Activated CD4-positive, alpha-beta T cell treated with anti-CD3 and anti-CD28 coated beads, Interleukin-2, Interleukin-4, amounts not matched to agents 100 ng/mL and 50 ng/mL, durations not matched to agents 16 hours and 8 hours (primary cell): ENCODE measurements at regions not wholly inside any gene's neighbourhood (a gene's known extent, or its start where the extent isn't known, plus 50 kb on each side); places are given as distances from the start of the nearest gene placed in this dataset.

Experiments
- DNase-seq: peaks from one replicate; pipeline ENCODE4 v3.0.0-alpha.2; 2020; ENCODE audit warnings: low spot score

DNA sequence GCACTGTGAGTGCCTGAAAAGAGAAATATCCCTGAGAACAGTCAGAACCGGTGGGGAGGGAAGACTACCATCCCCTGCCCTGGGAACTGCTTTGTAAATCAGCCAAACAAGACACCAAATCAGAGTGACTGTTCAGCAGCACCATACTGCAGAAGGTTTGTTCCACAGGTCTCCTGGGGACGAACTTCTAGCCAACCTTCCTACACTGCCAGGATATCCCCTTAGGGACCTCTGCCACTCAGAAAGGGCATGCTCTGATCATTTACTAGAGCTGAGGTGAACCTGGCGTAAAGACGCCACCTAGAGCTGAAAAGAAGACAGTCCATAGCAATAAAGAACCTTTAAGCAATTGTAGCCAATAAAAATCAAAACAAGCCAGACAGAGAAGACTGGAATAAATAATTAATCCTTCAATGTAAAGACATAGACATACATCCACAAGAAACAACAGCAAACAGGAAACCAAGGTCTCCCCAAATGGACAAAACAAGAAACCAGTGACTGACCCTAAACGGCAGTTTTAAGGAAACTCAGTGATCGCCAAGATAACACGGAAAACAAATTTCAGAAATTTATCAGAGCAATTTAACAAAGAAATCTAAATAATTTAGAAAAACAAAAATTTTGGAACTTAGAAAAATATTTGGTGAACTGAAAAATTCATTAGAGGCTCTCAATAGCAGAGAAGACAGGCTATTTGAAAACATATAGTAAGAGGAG lies 228.1 kb upstream of the AMIGO2 start:
- peak; percentile 80 for DNase-seq

DNA sequence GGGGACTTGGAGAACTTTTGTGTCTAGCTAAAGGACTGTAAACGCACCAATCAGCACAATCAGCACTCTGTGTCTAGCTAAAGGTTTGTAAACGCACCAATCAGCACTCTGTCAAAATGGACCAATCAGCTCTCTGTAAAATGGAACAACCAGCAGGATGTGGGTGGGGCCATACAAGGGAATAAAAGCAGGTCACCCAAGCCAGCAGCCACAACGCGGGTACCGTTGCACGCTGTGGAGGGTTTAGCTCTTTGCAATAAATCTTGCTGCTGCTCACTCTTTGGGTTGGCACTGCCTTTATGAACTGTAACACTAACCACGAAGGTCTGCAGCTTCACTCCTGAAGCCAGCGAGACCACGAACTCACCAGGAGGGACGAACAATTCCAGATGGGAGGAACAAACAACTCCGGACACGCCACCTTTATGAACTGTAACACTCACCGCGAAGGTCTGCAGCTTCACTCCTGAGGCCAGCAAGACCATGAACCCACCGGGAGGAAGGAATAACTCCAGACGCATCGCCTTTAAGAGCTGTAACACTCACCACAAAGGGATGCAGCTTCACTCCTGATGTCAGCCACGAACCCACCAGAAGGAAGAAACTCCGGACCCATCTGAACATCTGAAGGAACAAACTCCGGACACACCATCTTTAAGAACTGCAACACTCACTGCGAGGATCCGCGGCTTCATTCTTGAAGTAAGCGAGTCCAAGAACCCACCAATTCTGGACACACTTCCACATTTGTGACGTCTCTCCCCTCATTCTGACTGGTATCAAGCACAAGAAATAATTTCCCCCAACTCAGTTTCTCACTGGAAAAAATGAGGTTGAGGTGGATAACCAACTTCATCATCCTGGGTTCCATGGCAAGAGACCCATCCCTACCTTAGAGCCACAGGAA lies 227.3 kb upstream of the AMIGO2 start:
- peak; percentile 52 for DNase-seq

DNA sequence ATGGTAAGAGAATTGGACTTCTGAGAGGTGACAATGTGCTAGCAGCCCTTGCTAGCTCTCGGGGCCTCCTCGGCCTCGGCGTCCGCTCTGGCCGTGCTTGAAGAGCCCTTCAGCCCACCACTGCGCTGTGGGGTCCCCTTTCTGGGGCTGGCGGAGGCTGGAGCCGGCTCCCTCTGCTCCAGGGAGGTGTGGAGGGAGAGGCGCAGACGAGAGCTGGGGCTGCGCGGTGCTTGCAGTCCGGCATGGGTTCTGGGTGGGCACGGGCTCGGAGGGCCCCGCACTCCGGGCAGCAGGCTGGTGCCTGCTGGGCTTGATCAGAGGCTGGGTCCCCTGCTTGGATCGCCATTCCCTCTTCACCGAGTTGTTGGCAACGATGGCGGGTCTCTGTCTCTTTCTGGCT lies 226.4 kb upstream of the AMIGO2 start:
- no peak for DNase-seq

DNA sequence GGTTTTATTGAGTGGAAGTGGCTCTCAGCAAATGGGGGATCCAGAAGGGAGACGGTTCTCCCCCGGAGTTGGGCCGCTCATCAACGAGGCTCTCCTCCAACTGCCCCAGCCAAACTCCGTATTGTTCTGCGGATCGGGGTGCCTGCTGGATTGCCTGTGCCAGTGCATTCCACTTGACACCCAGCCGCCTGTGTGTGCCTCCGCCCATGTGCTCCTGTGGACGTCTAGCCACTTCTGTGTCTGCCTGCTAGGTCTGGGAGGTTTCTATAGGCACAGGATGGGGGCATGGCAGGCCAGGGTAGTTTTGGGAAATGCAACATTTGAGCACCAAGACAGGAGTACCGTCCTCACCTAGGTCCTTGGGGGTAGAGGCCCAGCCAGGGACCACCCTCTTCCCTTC lies 225.7 kb upstream of the AMIGO2 start:
- DNase-seq, result no peak

DNA sequence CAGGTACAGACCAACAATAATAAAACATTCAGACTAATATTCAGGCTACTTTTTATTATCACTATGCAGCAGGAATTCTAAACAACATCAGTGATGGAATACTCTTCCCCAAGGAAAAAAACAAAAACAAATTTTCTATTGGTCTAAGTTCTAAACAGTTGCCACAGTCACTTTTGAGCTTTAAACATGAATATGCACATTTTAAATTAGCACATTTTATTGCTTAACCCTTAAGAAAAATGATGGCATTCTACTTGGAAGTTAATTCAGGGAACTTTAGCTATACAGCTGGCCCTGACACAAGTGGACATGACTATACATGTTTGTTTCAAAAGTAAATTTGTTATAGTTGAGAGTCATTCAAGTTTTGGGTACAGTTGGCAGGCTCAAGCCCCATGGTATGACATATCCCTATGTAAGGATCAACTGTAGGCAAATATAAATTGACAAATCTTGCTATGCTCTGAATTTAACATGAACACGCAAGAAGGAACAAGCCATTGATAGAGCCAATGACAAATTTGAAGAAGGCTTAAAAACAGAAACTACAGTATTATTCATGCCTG lies 224.3 kb upstream of the AMIGO2 start:
- DNase-seq, result no peak

DNA sequence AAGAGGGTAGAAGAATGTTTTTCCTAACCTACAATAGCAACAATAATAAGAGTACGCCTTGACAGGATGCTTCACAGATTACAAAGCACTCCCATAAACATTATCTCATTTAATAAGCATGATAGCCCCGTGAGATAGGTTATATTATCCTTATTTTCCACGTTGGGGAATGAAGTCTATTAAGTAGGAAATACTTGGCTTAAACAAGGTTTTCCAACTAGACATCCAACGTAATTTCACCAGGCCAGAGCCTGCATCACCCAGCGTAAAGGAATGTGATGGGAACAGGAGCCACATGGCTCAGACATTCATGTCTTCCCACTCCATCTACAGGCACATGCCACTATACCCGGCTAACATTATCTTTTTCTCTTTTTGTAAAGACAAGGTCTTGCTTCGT lies 223.4 kb upstream of the AMIGO2 start:
- DNase-seq, result no peak

DNA sequence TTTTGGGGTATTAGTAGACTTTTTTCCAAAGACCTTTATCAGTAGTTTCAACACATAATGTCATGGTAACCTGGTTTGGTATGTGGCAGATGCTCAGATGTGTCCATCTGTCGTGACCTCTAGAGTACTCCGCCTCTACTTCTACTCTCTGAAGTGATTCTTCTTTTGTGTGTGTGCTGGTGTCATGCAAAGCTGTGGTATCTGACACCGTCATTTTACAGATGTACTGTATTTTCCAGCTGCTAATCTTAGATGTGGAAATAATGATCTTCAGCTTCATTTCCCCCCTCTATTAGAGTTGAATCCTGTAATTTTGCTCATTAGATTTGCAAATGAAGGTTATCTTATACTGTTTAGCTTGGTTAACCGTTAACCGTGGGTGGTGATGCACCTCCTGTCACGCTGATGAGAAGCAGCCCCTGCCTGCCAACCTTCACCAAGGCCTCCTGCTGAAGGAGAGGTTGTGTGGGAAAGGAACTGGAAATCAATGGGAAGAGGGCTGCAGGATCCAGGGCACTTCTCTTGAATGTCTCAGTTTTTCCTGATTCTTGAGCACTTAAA lies 222.4 kb upstream of the AMIGO2 start:
- DNase-seq, result no peak

DNA sequence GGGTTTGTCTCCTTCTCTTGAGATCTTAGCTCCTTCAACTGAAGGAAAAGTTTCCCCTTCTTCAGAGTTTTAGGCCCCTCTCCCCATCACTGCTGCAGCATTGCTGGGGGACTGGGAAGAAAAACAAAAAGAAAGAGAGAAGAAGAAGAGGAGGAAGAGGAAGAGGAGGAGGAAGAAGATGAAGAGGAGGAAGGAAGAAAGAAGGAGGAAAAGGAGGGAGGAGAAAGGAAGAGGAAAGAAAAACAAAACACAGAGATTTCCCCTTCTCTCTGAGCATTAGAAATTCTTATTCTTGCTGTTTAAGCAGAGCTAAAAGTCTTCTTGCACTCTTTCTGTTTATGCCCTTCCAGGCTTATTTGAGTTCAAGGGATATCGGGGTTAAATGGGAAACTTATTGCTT lies 219.8 kb upstream of the AMIGO2 start:
- DNase-seq, result no peak

DNA sequence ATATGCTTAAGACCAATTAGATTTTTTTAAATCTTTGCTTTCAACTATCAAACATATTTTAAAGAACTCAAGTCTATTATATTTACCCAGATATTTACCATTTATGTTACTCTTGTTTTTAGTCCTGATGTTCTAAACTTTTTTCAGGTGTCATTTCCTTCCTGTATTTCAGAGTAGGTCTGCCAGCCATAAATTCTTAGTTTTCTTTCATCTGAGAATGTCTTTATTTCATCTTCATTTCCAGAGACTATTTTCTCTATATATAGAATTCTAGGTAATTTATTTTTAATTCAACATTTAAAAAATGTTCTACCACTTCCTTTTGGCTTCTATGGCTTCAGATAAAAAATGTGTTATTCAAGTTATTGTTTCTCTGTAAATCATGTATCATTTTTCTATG lies 218.2 kb upstream of the AMIGO2 start:
- no peak for DNase-seq

DNA sequence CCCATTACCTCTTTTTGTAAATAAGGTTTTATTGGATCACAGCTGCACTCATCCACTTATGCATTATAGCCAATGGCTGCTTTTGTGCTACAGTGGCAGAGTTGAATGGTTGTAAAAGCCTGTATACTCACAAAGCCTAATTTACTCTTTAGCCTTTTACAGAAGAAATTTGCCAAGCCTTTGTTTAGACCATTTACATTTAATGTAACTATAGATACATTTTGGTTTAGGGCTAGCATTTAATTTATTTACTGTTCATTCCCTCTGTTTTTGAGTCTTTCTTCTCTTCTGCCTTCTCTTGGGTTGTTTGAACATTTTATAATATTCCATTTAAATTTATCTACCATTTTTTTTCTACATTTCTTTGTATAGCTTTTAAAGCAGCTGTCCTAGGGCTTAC lies 217.1 kb upstream of the AMIGO2 start:
- no peak for DNase-seq

DNA sequence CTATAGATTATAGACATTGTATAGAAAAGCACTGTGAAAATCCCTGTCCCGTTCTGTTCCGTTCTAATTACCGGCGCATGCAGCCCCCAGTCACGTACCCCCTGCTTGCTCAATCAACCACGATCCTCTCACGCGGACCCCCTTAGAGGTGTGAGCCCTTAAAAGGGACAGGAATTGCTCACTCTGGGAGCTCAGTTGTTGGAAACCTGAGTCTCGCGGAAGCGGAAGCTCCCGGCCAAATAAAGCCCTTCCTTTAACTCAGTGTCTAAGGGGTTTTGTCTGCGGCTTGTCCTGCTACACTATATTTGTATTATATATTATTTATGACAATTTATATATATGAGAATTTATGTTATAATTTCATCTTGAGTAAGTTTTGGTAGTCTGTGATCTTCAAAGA lies 213.6 kb upstream of the AMIGO2 start:
- DNase-seq, result no peak

DNA sequence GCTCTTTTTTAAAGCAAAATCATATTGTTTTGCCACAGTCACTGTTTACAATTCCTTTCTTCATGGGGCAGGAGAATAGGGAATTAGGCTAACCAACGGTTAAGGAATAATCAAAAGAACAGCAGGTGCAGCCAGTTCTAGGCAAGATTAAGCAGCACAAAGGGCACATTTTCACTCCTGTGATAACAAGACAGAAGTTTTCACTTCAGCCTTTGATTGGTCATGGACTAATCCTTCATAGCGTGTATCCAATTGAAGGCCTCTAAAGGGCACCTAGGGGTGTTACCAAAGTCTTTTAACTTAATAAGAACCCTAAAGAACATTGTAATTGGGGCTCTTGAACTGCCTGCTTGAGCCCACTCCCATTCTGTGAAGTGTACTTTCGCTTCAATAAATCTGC lies 206.9 kb upstream of the AMIGO2 start:
- no peak for DNase-seq
